Lung (tissue), 11 donors: ENCODE measurements at regions not wholly inside any gene's neighbourhood (a gene's known extent, or its start where the extent isn't known, plus 50 kb on each side); places are given as distances from the start of the nearest gene placed in this dataset.

Experiments used
- ATAC-seq: fragments of 200-7000 bp; cut with Tn5 transposase; one replicate; pipeline ENCODE4 v1.9.1; 2020; ENCODE audit warnings: moderate number of reproducible peaks; ENCODE audit not compliant: insufficient read depth, low FRiP score
- DNase-seq, 3 donors: peaks; one replicate each; pipeline ENCODE4 v3.0.0-alpha.2; 2013 to 2017
- H3K27ac ChIP-seq, 2 donors: one replicate each; pipeline ENCODE4 v1.5.1; 2013; ENCODE audit warnings: mild to moderate bottlenecking in 2 of 2, moderate library complexity in 2 of 2, control low read depth in 1 of 2, inconsistent platforms in 1 of 2, low read depth in 1 of 2, low read length in 1 of 2
- H3K27me3 ChIP-seq, 3 donors: one replicate each; pipeline ENCODE4 v1.5.1; 2013; ENCODE audit warnings: low read length in 2 of 3; ENCODE audit not compliant: control insufficient read depth in 3 of 3, insufficient read depth in 3 of 3
- H3K36me3 ChIP-seq, 4 donors: one replicate each; pipeline ENCODE4 v1.5.1; 2013; ENCODE audit warnings: low read length in 4 of 4, mild to moderate bottlenecking in 1 of 4, moderate library complexity in 1 of 4; ENCODE audit not compliant: control insufficient read depth in 4 of 4, insufficient read depth in 4 of 4
- H3K4me1 ChIP-seq, 5 donors: one replicate each; pipeline ENCODE4 v1.5.1; 2013; ENCODE audit warnings: low read length in 5 of 5, mild to moderate bottlenecking in 2 of 5, moderate library complexity in 1 of 5; ENCODE audit not compliant: control insufficient read depth in 5 of 5, insufficient read depth in 5 of 5
- H3K4me3 ChIP-seq: one replicate; pipeline ENCODE4 v1.5.1; 2013; ENCODE audit warnings: mild to moderate bottlenecking, control low read depth, moderate library complexity
- H3K9ac ChIP-seq, 2 donors: one replicate each; pipeline ENCODE4 v1.5.1; 2013; ENCODE audit warnings: low read length in 2 of 2, control low read depth in 1 of 2; ENCODE audit not compliant: insufficient read depth in 1 of 2
- H3K9me3 ChIP-seq, 4 donors: one replicate each; pipeline ENCODE4 v1.5.1; 2013; ENCODE audit warnings: low read length in 3 of 4, mild to moderate bottlenecking in 1 of 4, moderate library complexity in 1 of 4; ENCODE audit not compliant: control insufficient read depth in 4 of 4, insufficient read depth in 3 of 4
- WGBS, 2 donors: extraction: QIAGEN DNeasy Blood & Tissue Kit; methylation state at CpG; one replicate each; pipeline ENCODE4 v1.1.7; 2013; 5-methylcytosine and 5-hydroxymethylcytosine counted together
- TF ChIP-seq, protein P1 (sequence below): IDR thresholded peaks from 2 replicates; pipeline ENCODE4 v1.5.1; 2012; ENCODE audit warnings: mild to moderate bottlenecking; ENCODE audit errors: control extremely low read depth, extremely low read depth
- donor health status: control.
- donor health status: control.
- donor health status: Bipolar disorder and iron deficiency.
- donor health status: healthy.
- donor health status: DM: yes; HTN: yes; CAD: no.

DNA sequence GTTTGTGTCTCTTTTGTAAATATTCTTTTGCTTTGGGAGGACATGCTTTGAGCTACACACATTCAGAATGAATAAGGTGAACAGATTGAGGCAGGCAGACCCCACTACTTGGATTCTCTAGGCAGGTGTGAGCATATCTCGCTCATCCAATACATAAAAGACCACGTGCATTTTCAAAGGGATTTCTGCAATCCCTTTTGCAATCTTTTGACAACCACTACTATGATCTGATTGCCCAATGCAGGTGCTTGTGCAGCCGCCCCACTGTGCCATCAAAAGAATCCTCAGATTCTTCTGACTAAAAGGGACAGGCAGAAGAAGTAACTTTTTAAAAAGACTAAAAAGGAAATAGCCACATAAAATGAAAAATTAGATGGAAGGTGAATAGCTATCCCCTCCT lies 341.4 kb downstream of the BMP4 start:
- no peak for ATAC-seq
- H3K27ac ChIP-seq = no peak overlapping the region
- H3K4me3 ChIP-seq = no peak overlapping the region
- H3K36me3 ChIP-seq = no peaks in the 10 kb centered on the region
- H3K9me3 ChIP-seq = no peaks in the 10 kb centered on the region
- H3K27me3 ChIP-seq = no peaks in the 10 kb centered on the region
- TF ChIP-seq, protein P1, sequence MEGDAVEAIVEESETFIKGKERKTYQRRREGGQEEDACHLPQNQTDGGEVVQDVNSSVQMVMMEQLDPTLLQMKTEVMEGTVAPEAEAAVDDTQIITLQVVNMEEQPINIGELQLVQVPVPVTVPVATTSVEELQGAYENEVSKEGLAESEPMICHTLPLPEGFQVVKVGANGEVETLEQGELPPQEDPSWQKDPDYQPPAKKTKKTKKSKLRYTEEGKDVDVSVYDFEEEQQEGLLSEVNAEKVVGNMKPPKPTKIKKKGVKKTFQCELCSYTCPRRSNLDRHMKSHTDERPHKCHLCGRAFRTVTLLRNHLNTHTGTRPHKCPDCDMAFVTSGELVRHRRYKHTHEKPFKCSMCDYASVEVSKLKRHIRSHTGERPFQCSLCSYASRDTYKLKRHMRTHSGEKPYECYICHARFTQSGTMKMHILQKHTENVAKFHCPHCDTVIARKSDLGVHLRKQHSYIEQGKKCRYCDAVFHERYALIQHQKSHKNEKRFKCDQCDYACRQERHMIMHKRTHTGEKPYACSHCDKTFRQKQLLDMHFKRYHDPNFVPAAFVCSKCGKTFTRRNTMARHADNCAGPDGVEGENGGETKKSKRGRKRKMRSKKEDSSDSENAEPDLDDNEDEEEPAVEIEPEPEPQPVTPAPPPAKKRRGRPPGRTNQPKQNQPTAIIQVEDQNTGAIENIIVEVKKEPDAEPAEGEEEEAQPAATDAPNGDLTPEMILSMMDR = no peak
- no peak overlapping the region for H3K9ac ChIP-seq
- DNase-seq = no peak
- WGBS, 2 donors = 70 to 83% methylated on average over 3 of the region's 3 CpGs
- peaks cover 0 to 6% (median 2%) of the 10 kb centered on the region in 5 donors for H3K4me1 ChIP-seq

DNA sequence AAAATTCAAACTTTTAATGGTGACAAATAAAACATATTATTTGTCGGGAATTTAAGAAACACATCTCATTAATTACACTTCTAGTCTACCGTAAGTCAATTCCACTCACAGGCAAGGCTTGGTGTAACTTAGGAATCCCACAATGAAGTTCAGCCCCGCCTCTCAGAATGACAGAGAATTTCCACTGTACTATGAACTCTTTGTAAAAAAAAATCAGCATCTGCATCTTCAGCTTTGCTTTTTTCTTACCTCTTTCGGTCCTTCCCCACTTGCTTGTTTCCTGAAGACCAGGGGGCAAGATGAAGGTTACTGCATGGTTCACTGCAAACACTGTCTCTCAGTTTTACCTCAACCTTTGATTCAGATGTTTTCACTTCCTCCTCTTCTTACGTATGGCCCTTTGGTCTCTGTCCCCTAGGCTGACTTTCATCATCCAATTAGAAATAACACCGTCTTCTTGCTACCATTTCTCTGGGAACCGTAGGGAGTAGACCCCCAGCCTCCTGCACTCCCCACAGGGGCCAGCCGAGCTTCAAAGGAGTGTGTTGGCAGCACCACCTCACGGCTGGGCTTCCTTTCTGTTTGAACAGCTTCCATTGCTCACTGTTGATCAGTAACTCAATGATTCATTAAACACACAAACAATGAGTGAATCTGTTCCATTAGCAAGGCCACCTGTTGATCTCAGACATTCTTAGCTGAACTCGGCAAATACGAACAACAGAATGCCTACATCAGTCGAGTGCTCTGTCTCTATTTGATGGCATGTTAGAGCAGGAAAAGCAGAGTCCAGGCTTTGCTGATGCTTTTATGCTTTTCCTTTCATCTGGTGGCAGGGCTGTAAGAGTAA lies 343.0 kb downstream of the BMP4 start:
- TF ChIP-seq, protein P1 = no peak
- Histone ChIP-seq H3K27me3 (no peaks in the 10 kb centered on the region), H3K27ac (no peak overlapping the region), H3K4me1 (no peaks in the 10 kb centered on the region), H3K36me3 (no peaks in the 10 kb centered on the region), H3K9me3 (no peaks in the 10 kb centered on the region), H3K9ac (no peak overlapping the region), H3K4me3 (no peak overlapping the region)
- DNase-seq (no peak), ATAC-seq (no peak)
- WGBS, 2 donors = 75 to 81% methylated on average over 12 of the region's 12 CpGs

DNA sequence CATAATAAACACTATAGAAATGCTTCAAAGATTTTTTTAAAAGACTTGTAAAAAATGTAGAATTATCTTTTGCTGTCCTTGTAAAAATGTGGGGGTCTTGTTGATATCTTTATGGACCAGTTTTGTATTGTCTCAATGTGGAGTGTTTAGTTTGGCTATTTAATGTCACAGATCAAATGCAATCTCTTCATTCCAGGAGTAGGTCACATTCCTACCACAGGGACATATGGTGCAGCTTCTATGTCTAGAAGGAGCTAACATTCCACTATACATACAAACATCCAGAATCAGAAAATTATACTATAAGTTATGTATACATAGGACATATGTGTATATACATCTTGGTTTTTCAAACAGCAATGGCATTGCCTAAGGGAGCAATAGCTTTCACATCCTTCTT lies 345.7 kb downstream of the BMP4 start:
- no peaks in the 10 kb centered on the region for H3K4me1 ChIP-seq
- TF ChIP-seq, protein P1 = no peak
- H3K9me3 ChIP-seq = no peaks in the 10 kb centered on the region
- no peak overlapping the region for H3K9ac ChIP-seq
- ATAC-seq = no peak
- H3K27ac ChIP-seq = no peak overlapping the region
- no peak for DNase-seq
- H3K36me3 ChIP-seq = no peaks in the 10 kb centered on the region
- no peaks in the 10 kb centered on the region for H3K27me3 ChIP-seq
- no peak overlapping the region for H3K4me3 ChIP-seq

DNA sequence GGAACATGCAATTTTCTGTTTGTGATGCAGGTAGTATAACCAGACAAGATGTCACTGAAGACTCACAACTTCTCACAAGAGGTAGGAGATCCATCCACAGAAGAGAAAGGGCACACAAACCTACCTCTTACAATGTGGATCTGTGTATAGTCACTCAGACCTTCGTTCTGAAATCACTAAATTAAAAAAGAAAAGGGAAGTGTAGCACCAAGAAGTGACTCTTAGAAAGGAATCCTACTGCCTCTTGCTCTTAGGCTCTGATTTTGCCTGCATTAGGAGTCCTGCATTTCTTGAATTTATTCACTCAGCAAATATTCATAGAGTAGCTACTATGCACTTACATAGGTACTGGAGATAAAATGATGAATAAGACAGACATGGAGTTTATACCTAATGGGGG lies 347.6 kb downstream of the BMP4 start:
- no peaks in the 10 kb centered on the region for H3K4me1 ChIP-seq
- H3K9me3 ChIP-seq = no peaks in the 10 kb centered on the region
- no peak overlapping the region for H3K27ac ChIP-seq
- no peak overlapping the region for H3K4me3 ChIP-seq
- 50 to 63% methylated on average over 1 of the region's 1 CpG for WGBS, 2 donors
- H3K27me3 ChIP-seq = no peaks in the 10 kb centered on the region
- TF ChIP-seq, protein P1 = no peak
- no peaks in the 10 kb centered on the region for H3K36me3 ChIP-seq
- DNase-seq (no peak), ATAC-seq (no peak)
- H3K9ac ChIP-seq = no peak overlapping the region
